ENCODE measurements at regions not wholly inside any gene's neighbourhood (a gene's known extent, or its start where the extent isn't known, plus 50 kb on each side); places are given as distances from the start of the nearest gene placed in this dataset.

DNA sequence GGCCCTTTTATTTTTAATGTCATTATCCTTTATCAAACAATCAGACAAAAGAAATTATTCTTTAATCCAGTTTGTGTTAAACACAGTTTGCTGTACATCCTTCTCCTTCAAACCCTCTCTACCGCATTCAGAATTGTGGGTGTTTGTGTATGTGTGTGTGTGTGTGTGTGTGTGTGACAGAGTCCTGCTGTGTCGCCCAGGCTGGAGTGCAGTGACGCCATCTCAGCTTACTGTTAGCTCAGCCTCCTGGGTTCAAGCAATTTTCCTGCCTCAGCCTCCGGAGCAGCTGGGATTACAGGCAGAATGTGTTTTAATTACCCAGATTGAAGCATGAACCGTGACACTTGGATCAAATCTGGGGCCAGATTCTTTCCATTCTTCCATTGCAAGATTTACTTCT, 723.7 kb downstream of the DCDC2C start:
- H3K4me3 ChIP-seq (ENCODE audit: insufficient read depth, low read length) = no peak overlapping the region
- DNase-seq (ENCODE audit: insufficient read length, low spot score, missing footprints) = no peak

DNA sequence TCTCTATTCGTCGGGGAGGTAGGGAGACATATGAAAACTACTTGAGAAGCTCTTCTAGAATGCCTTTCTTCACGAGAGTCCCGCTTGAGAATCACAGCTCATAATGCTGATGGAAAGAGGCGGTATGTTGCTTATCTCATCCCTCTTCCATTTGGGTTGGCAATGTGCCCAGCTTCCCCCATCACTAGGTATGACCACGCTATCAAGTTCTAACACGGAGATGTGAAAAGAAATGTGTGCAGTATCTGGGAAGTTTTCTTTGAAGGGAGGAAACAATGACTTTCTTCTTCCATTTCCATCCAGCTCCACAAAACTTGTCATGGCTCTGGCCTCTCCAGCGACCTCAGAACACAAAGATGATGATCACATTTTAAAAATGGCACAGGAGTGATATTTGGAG, 742.4 kb downstream of the DCDC2C start:
- no peaks in the 10 kb centered on the region for H3K27me3 ChIP-seq (ENCODE audit: insufficient read depth, low read length)
- H3K27ac ChIP-seq (ENCODE audit: low read depth, low read length) = no peak overlapping the region
- peaks cover 2% of the 10 kb centered on the region for H3K9me3 ChIP-seq (ENCODE audit: low read depth, low read length)
- no peaks in the 10 kb centered on the region for H3K36me3 ChIP-seq (ENCODE audit: insufficient read depth, low read length)
- no peak overlapping the region for H2AFZ ChIP-seq (ENCODE audit: low read length)
- TF ChIP-seq, protein P1, sequence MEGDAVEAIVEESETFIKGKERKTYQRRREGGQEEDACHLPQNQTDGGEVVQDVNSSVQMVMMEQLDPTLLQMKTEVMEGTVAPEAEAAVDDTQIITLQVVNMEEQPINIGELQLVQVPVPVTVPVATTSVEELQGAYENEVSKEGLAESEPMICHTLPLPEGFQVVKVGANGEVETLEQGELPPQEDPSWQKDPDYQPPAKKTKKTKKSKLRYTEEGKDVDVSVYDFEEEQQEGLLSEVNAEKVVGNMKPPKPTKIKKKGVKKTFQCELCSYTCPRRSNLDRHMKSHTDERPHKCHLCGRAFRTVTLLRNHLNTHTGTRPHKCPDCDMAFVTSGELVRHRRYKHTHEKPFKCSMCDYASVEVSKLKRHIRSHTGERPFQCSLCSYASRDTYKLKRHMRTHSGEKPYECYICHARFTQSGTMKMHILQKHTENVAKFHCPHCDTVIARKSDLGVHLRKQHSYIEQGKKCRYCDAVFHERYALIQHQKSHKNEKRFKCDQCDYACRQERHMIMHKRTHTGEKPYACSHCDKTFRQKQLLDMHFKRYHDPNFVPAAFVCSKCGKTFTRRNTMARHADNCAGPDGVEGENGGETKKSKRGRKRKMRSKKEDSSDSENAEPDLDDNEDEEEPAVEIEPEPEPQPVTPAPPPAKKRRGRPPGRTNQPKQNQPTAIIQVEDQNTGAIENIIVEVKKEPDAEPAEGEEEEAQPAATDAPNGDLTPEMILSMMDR (IDR thresholded peaks at IDR 0.05; ENCODE audit: extremely low read depth, low read depth, low read length) = no peak
- H3K79me2 ChIP-seq (ENCODE audit: insufficient read depth, low read length) = no peaks in the 10 kb centered on the region
- no peak overlapping the region for H3K4me2 ChIP-seq (ENCODE audit: insufficient read depth, low read length)
- no peak overlapping the region for H3K4me3 ChIP-seq (ENCODE audit: insufficient read depth, low read length)
- no peaks in the 10 kb centered on the region for H4K20me1 ChIP-seq (ENCODE audit: insufficient read depth, low read length)
- no peaks in the 10 kb centered on the region for H3K4me1 ChIP-seq (ENCODE audit: insufficient read depth, low read length)
- DNase-seq (ENCODE audit: insufficient read length, low spot score, missing footprints) = no peak

More for the DNA sequence above, 723.7 kb downstream of the DCDC2C start:
- no peaks in the 10 kb centered on the region for H3K27me3 ChIP-seq (ENCODE audit: insufficient read depth, low read length)
- H2AFZ ChIP-seq (ENCODE audit: low read length) = no peak overlapping the region
- no peak overlapping the region for H3K4me2 ChIP-seq (ENCODE audit: insufficient read depth, low read length)
- no peaks in the 10 kb centered on the region for H3K79me2 ChIP-seq (ENCODE audit: insufficient read depth, low read length)
- TF ChIP-seq, protein P1 (IDR thresholded peaks at IDR 0.05; ENCODE audit: extremely low read depth, low read depth, low read length) = no peak
- H4K20me1 ChIP-seq (ENCODE audit: insufficient read depth, low read length) = no peaks in the 10 kb centered on the region
- no peaks in the 10 kb centered on the region for H3K9me3 ChIP-seq (ENCODE audit: low read depth, low read length)
- no peaks in the 10 kb centered on the region for H3K36me3 ChIP-seq (ENCODE audit: insufficient read depth, low read length)
- no peak overlapping the region for H3K27ac ChIP-seq (ENCODE audit: low read depth, low read length)
- H3K4me1 ChIP-seq (ENCODE audit: insufficient read depth, low read length) = no peaks in the 10 kb centered on the region

DNA sequence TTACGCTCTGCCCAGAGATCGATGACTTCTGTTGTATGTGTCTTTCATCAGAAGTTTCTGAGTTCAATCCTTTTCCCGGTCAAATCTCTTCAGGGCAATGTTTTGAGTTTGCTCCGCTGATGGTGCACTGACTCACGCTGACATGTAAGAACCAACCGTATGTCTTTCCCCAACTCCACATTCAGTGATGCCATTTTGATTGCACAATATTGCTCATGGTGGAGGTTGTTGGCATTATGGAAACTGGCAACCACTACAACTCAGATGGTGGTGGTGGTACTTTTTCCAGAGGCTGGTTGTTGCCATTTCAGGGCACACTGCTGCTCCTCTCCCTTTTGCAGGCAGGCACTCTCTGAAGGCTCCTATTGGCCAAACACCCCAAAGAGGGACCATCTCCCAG, 751.5 kb downstream of the DCDC2C start:
- TF ChIP-seq, protein P1 (IDR thresholded peaks at IDR 0.05; ENCODE audit: extremely low read depth, low read depth, low read length) = no peak
- Histone ChIP-seq H3K9me3 (ENCODE audit: low read depth, low read length) (no peaks in the 10 kb centered on the region), H3K4me3 (ENCODE audit: insufficient read depth, low read length) (no peak overlapping the region), H4K20me1 (ENCODE audit: insufficient read depth, low read length) (no peaks in the 10 kb centered on the region), H3K27me3 (ENCODE audit: insufficient read depth, low read length) (no peaks in the 10 kb centered on the region), H2AFZ (ENCODE audit: low read length) (no peak overlapping the region), H3K79me2 (ENCODE audit: insufficient read depth, low read length) (no peaks in the 10 kb centered on the region), H3K36me3 (ENCODE audit: insufficient read depth, low read length) (no peaks in the 10 kb centered on the region), H3K4me2 (ENCODE audit: insufficient read depth, low read length) (no peak overlapping the region), H3K27ac (ENCODE audit: low read depth, low read length) (no peak overlapping the region), H3K4me1 (ENCODE audit: insufficient read depth, low read length) (no peaks in the 10 kb centered on the region)
- no peak for DNase-seq (ENCODE audit: insufficient read length, low spot score, missing footprints)

DNA sequence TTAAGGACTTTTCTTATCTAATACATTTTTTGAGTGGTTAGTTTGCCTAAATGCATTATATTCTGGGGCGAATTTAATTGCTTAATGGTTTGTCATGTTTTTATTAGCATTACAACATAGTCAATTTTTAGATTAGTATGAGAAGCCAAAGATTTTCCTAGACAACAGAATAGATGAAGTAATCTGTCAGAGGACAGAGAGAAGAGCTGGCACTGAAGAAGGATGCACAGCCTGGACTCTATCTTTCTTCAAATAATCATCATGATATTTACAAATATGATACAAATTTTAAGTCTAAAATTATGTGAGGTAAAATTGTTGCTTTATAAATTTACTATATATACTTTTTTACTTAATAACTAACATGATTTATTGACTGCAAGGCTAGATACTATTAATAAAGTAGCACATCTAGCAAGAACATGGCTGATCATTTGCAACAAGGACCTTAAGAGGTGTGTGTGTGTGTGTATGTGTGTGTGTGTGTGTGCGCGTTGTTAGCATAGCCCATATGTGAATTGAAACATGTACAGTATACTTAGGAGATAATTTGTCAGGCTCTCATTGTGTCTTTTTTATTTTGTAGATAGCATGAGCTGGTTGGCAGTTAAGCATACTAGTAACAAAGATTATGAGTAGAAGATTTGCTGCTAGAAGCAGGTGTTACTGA, 752.2 kb downstream of the DCDC2C start:
- H4K20me1 ChIP-seq (ENCODE audit: insufficient read depth, low read length) = no peaks in the 10 kb centered on the region
- TF ChIP-seq, protein P1 (IDR thresholded peaks at IDR 0.05; ENCODE audit: extremely low read depth, low read depth, low read length) = no peak

More for the DNA sequence above, 752.2 kb downstream of the DCDC2C start:
- Histone ChIP-seq H3K4me1 (ENCODE audit: insufficient read depth, low read length) (no peaks in the 10 kb centered on the region), H3K27me3 (ENCODE audit: insufficient read depth, low read length) (no peaks in the 10 kb centered on the region), H3K36me3 (ENCODE audit: insufficient read depth, low read length) (no peaks in the 10 kb centered on the region), H3K4me3 (ENCODE audit: insufficient read depth, low read length) (no peak overlapping the region), H3K9me3 (ENCODE audit: low read depth, low read length) (no peaks in the 10 kb centered on the region), H3K79me2 (ENCODE audit: insufficient read depth, low read length) (no peaks in the 10 kb centered on the region), H3K27ac (ENCODE audit: low read depth, low read length) (no peak overlapping the region), H3K4me2 (ENCODE audit: insufficient read depth, low read length) (no peak overlapping the region), H2AFZ (ENCODE audit: low read length) (no peak overlapping the region)
- DNase-seq (ENCODE audit: insufficient read length, low spot score, missing footprints) = no peak
